ENCODE measurements at regions not wholly inside any gene's neighbourhood (a gene's known extent, or its start where the extent isn't known, plus 50 kb on each side); places are given as distances from the start of the nearest gene placed in this dataset.
A peak's percentile ranks its signal among the peaks of the same experiment; 100 is the strongest.

DNA sequence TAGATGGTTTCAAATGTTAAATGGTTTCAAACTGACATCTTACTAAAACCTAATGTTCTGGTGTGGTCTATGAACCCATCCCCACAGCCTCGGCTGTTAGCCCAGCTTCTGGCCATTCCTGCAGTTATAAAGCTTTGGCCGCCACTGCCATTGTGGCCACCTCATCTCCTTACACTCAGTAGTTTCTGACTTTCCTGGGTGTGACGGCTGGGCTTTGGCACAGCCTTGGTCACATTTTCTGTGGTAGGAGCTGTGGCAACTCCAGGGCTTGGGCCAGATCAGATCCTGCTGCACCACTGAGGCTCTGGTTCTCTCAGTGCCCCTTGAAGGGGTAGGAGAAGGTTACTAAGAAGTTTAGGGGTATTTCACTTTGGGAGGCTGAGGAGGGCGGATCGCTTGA is 84.2 kb upstream of the STXBP6 start:
- no peak for DNase-seq

DNA sequence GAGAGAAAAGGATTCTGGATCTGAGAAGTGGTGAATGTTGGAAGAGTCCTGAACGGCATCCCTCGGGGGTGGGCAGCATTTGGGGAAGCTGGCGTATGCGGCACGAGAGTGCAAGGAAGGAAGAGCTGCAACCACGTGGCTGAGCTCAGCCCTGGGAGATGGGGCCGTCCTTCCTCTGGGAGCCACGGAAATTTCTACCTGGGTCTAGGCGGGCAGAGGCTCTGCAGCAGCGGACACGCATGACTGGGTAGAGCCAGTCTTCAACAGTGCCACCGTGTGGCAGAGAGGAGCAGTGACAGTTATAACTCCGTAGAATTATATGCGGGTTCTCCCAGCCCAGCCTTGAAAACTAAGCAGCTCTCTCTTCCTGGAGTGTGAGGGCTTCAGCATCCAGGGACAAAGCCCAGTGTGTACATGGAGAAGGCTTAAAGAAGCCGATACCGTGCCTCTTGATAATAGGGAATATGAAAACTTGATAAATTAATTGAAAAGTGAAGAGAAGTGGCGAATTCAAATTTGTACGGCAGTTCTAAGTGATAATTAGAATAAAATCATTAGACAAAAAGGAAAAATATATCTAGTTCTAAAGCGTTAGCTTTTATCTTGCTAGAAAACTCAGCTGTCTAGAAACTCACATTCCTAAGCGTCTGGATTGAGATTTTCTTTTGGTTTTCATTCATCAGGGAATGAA is 82.9 kb upstream of the STXBP6 start:
- DNase-seq: peak; percentile 60

DNA sequence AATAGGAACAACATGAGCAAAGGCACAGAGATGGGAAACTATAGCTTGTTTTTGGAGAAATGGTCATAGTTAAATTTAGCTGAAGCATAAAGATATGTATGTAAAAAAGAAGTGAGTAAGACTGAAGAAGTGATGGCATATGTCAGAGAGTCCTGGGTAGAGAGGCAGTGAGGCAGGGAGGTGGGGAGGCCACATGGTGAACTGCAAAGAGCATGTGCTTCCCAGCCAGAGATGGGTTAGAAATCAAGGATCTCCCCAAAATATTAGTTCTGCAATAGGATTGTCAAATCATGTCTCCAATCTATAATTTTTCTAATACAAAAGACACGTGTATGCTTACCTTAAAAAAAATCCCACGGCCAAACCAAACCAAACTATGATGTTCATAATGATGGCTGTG is 82.1 kb upstream of the STXBP6 start:
- DNase-seq: no peak

DNA sequence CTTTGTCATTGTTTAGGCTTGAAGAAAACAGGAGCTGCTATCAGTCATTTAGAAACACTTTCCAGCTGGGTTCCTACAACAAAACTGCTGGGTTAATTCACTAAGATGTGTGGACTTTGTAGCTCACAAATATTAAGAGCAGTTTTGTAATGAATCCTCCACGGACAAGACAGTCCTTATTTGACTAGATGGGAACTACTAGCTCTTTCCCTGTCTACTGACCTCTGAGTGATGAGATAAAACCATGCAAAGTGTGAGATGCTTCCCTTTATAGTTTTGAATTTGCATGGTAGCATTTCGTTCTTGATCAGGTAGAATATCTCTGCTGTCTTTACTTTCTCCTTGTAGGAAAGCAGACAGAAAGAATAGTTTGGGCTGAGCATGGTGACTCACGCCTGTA is 72.9 kb upstream of the STXBP6 start:
- no peak for DNase-seq

DNA sequence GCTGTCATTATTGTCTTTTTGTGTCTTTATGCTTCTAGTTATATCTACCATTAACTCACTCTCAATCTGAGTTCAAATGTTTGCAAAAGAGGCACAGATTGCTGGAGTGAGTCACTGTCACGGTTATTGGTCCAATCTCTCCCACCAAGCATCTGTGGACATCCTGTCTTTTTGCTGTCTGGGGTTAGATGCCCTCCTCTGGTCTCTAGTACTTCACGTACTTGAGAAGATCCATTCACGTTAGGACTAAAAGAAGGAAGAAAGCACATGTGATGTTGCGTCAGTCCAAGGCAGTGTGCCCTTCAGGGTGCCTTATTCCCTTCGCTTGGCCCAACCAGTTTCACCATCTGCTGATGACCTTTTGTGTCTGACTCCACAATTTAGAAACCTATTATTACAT is 72.3 kb upstream of the STXBP6 start:
- no peak for DNase-seq

DNA sequence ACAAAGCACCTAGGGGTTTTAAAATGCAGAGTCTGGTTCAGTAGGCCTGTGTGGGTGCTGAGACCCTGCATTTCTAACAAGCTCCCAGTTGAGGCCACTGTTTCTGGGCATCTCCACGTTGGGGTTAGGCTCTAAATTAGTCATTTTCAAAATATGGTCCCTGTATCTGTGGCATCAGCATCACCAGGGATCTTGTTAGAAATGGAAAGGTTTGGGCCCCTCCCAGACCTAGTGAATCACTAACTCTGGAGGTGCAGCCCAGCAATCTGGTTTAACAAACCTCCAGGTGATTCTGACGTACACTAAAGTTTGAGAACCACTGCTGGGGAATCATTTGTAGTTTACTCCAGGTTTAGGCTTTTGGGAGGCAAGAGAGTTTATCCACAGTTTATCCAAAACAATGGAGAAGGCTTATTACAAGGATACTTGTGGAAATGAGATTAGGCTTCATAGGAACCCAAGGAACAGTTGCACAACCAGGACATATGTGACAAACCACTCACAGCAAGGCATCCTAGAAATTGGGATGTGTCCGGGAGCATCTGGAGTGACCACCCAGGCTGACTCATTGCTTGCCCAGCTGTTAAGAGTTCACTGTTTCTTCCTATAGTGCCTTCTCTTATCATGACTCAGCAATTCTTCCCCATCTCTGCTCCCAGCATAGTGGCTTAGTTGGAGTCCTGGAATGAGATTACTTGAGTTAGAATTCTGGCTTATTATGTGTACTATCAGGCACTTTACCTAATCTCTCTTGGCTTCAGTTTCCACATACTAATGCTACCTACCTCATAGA is 71.6 kb upstream of the STXBP6 start:
- no peak for DNase-seq

DNA sequence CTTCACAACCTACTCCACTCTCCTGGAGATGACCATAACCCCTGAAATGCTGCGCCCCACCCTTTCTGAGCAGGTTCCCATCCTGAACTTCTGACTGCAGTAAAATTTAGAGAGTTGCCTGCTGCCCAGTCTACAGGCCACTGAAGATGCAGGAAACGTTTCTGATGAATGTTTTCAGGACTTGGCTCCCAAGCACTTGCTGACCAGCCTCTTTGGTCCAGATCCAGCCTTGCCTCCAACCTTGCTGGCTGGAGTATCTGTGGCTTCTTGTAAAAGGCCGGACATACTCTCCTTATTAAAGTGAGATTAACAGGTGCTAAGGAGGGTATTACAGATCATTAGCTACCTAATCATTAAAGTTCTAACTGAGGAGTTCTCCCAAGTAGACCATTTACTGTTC is 70.3 kb upstream of the STXBP6 start:
- no peak for DNase-seq

DNA sequence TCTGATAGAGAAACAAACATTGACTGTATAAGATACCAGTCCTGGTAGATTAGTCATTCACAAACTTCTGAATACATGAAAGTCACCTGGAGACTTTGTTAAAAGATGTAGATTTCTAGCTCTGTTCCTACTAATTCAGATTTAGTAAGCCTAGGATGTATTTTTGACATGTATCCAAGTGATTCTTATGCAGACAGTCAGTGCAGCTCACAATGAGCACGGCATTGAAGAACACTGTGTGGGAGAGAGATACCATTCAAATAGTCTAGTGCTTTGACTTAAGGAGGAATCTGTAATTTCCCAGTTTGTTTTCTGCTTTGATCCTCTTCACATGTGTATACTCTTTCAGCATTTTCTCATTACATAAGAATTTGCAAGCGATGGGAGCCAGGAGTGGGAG is 68.7 kb upstream of the STXBP6 start:
- DNase-seq: no peak

DNA sequence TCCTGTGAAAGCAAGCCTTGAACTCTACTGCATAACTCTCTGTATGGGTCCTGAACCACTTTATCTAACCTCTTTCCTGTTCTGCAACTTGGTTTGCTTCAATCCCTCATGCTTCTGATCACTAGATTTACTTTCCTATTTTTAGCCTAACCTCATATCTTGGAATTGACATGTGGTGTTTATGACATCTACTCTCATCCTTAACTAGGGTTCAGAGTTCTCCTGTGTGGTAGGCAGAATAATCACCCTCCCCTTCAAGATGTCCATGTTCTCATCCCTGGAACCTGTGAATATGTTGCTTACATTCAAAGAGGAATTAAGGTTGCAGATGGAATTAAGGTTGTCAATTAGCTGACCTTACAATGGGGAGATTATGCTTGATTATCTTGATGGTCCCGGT is 67.4 kb upstream of the STXBP6 start:
- no peak for DNase-seq

DNA sequence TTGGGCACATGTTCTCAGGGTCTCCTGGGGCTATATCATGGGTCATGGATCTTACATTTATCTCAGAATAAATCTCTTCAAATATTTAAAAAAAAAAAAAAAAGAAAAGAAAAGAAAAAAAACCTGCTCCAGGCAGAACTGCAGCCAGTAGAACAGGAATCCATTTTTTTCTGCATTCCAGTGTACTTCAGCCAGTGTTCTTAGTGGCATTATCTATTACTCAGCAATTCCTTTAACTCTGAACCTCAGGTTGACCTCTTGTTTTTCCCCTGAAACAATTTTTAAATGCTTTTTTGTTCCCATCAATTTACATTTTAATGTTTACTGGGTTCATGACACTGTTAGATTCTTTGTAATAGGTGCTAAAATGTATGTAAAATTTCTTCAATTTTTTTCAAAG is 66.7 kb upstream of the STXBP6 start:
- no peak for DNase-seq

DNA sequence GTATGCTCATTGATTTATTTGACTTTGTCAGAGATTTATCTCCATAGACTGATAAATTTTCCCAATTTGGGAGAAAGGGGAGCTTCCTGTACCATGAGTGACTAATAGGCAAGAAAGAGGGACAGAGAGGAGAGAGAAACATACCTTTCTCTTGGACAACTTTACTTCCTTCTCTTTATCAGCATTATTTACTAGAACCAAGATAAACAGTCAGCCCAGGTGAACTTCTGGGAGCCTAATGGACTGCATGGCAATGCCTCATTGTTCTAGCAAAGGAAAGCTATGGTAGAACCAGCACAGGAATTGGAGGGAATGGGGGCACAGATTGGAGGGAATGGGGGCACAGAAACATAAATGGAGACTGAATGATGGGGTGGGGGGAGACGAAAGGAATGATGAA is 63.4 kb upstream of the STXBP6 start:
- DNase-seq: no peak

DNA sequence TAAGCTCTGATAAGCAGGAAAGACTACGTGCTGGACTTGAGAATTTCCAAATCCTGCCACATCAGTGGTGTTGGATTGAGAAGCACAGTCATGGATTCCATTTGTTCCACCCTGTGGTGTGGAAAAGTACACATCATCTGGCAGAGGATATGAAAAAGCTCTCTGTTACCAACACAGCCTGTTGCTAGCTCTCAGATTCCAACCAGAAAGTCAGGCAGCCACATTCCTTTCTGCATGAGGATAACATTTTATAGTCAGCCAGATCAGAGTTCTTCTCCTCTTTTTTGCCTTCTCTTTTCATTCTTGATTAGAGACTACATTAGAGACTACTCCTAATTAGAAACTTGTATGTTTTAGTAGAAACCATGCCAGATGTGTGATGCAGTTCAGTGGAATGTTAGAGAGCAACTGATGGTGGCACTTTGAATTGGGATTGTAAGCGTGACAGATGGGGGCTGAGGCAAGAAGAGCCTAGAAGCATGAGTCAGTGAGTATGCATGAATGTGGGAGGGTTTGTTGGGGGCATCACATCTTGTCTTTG is 61.2 kb upstream of the STXBP6 start:
- no peak for DNase-seq

DNA sequence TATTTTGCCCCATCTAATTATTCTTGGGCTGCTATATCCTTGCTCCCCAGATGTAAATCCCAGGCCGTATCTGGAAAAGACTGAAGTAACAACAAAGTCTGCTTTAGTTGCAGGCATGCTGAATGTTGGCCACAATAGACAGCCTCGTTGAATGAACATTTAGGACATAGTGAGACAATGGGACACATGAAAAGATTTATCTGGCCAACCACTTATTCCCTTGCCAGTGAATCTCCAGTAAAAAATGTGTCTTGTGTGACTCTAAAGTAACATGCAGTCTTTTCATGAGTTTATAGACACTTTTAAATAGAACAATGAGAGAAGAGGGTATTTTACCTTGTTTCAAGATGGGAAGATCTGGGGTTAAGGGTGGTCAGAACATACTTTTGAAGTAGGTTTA is 60.2 kb upstream of the STXBP6 start:
- no peak for DNase-seq

DNA sequence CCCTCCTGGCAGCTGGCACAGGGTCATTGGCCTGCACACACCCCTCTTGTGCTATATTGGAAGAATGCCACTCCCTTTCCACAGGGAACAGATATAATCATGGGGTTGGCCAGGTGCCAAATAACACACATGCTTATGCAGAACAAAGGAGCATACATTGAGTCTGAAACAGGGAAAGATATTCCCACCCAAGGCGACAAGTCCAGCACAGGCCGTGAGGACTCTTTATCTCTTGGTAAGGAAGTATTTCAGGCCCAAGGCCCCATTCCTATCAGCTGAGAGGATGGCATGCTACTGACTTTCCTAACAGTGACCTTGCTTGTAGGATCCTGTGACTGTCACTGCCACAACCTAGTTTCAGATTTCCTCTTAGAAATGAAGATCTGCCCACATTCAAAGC is 59.0 kb upstream of the STXBP6 start:
- peak; percentile 18 for DNase-seq

DNA sequence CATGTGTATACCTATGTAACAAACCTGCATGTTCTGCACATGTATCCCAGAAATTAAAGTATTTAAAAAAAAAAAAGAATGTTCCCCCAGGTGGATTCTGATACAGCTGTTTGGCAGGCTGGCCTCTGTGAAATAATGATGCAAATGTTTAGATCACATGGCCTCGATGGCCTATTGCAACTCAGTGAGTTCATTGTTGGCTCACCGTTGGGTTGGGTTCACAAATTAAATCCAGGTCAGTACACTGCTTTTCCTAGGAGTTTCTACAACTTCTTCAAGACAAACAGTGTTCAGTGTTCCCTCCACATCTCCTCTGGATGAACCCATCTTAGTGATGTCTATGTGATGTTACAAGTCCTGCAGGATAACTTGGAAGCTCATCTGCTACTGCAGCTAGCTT is 58.3 kb upstream of the STXBP6 start:
- no peak for DNase-seq

DNA sequence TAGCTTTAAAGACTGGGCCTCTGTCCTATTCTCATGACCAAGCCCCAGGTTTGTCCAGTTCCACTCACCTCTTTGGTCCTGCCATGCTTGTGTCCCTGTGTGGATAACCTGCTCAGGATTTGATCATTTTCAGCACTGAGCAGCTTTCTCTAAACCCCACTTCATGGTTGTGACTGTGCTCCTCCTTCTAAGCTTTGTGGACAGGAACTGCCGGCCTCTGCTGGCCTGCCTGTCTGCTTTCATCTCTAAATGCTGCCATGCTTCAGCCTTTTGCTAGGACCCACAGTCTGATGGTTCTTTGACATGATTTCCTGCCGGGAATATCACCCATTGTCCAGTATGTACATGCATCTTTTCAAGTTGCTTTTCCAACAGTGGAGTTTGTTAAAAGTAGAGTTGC is 53.9 kb upstream of the STXBP6 start:
- DNase-seq: no peak

DNA sequence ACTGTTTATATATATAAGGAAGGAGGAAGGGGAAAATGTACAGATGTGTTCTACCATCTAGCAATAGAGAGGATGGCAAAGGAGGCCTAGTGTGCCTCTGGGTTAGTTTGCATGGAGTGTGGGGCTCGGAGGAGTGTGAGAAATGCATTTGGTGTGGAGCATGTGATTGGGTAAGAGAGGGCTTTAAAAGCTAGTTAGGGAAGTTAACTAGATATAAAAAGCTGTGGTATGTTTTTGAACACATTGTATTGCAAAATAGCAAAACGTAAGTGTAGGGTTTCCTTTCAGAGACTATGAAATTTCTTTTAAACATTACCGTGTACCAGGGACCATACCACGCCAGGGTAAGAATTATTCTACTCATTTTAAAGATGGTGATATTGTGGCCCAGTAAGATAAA is 53.3 kb upstream of the STXBP6 start:
- no peak for DNase-seq

DNA sequence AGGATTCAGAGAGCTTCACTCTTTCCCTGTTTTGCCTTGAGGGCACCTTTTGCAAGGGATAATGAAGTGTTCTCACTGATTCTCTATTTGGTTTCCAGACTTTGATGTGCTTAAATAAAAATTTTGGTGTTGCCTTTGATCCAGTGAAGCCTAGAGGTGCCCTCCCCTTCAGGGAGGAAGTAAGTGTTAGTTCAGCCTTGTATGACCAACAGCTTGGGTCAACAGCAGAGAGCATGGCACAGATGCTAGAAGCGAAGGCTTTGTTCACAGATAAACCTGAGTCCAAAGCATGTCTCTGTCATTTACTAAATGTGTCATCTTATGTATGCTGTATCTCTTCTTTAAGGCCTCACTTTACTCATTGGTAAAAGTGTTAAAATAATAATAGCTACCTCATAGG is 52.8 kb upstream of the STXBP6 start:
- no peak for DNase-seq

DNA sequence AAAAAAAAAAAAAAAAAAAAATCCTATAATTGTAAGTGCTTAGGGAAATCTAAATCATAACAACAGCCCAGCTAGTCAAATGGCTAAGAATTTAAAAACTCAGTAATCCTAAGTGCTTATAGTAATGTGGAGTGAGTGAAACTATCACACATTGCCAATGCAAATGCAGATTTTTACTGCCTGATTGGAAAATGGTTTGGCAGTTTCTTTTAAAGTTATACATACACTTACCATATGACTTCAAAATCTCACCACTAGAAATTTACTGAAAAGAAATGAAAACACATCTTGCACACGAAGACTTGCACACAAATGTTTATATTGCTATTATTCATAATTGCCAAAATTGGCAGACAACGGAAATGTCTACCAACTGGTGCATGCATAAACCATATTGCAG is 51.3 kb upstream of the STXBP6 start:
- DNase-seq: no peak

All from NCI-H1048 (cell line).